ENCODE measurements at regions not wholly inside any gene's neighbourhood (a gene's known extent, or its start where the extent isn't known, plus 50 kb on each side); places are given as distances from the start of the nearest gene placed in this dataset.

DNA sequence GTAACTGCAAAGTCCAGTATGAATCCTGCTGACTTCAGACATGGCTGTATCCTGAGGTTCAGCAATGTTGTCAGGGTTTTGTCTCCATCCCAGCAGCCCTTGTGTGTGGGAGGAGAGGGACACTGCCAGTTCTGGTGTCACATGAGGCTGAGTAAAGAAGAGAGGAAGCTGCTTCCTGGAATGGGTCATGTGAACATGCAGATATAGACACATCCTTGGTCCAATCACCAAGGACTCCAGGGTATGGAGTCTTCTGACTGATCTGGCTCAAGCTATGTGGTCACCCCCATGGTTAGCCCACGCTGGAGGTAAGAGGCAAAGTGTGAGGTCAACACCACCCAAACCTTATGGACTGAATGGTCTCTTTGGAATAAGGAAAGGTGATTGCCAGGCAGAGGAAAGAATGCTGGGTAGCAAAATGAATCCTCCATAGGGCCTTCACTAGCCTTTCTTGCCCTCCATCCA lies 134.4 kb upstream of the SLC1A4 start:
- DNase-seq (ENCODE audit: low read depth in 2 of 2): no peak

- no peak for DNase-seq (ENCODE audit: low read depth in 2 of 2)
Measured at GRCh38 chr2:64857581-64858471, 131.4 kb upstream of the SLC1A4 start.

GRCh38 chr2:64858541-64859311 lies 130.5 kb upstream of the SLC1A4 start:
- DNase-seq (ENCODE audit: low read depth in 2 of 2): no peak

- DNase-seq (ENCODE audit: low read depth in 2 of 2): no peak
Measured at GRCh38 chr2:64859312-64860212, 129.6 kb upstream of the SLC1A4 start.

- no peak for DNase-seq (ENCODE audit: low read depth in 2 of 2)
Measured at GRCh38 chr2:64860276-64860885, 128.8 kb upstream of the SLC1A4 start.

DNA sequence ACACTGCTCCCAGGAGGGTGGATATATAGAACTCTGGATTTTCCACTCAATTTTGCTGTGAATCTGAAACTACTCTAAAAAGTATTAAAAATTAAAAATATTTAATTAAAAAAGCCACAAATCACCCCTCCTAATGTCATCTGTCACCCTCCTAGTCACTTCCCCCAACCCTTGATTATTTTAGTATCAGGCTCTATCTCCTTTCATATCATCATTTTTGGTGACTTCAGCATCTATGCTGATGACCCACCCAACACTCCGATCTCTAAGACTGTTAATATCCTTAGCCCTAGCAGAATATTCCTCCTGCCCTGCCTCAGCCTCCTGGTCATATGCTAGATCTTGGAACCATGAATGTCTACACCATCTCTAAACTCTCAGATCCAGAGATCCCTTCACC lies 128.3 kb upstream of the SLC1A4 start:
- no peak for DNase-seq (ENCODE audit: low read depth in 2 of 2)

DNA sequence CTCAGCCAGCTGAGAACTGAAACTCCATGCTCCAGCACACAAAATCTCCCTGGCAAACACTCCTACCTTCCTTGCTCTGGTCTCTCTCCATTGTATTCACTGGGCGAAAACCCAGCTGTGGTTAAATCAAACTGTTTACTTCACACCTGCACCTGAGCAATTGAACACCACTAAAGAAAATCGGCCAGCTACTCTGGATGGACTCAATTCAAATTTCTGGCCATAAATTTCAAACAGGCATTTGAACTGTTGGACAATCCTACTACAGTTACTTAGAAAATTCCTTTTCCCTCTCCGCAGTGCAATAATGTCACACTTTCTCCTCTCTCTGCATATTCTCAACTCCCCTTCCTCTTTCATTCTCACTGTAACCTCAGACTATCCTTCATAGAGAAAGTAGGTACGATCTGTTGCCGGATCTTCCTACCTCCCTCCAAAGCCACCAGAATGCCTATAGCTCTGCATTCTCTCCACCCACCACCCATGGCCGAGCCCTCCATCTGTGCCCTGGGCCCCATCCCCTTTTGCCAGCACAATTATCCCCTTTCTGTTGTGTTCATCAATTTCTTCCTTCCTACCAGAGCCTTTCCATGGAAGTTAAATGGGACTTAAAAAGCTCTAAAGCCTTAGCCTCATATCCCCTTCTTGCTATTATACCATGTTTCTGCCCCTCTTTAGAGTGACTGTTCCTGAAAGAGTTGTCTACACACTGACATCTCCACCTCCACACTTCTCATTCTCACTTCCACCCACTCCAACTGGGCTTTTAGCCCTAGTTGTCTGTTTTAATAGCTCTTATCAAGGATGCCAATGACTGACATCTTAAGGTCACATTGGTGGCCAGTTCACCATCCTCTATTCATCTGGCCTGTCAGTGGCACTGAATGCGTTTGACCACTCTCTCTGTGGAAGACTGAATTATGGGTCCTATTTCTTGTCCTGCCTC lies 127.5 kb upstream of the SLC1A4 start:
- no peak for DNase-seq (ENCODE audit: low read depth in 2 of 2)

GRCh38 chr2:64862623-64863022 lies 126.6 kb upstream of the SLC1A4 start:
- DNase-seq (ENCODE audit: low read depth in 2 of 2): no peak

- no peak for DNase-seq (ENCODE audit: low read depth in 2 of 2)
Measured at GRCh38 chr2:64863097-64863820, 125.9 kb upstream of the SLC1A4 start.

GRCh38 chr2:64865073-64865830 lies 123.9 kb upstream of the SLC1A4 start:
- peak; percentile 34 to 45 for DNase-seq (ENCODE audit: low read depth in 2 of 2)

GRCh38 chr2:64865831-64866345 lies 123.3 kb upstream of the SLC1A4 start:
- no peak for DNase-seq (ENCODE audit: low read depth in 2 of 2)

DNA sequence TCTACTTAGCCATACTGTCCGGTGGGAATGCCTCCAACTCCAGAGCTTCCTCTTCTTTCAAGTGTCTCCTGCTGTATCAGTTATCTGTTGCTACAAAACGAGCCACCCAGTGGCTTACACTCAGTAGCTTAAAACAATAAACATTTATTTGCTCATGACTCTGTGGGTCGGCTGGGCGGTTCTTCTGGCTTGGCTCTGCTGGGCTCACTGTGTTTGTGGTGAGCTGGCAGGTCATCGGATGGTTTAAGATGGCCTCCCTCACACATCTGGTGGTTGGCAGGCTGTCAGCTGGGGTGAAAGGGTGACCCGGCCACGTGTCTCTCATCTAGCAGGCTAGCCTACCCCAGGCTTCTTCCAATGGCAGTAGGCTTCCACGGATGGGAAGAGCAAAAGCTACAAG lies 122.4 kb upstream of the SLC1A4 start:
- DNase-seq (ENCODE audit: low read depth in 2 of 2): no peak

DNA sequence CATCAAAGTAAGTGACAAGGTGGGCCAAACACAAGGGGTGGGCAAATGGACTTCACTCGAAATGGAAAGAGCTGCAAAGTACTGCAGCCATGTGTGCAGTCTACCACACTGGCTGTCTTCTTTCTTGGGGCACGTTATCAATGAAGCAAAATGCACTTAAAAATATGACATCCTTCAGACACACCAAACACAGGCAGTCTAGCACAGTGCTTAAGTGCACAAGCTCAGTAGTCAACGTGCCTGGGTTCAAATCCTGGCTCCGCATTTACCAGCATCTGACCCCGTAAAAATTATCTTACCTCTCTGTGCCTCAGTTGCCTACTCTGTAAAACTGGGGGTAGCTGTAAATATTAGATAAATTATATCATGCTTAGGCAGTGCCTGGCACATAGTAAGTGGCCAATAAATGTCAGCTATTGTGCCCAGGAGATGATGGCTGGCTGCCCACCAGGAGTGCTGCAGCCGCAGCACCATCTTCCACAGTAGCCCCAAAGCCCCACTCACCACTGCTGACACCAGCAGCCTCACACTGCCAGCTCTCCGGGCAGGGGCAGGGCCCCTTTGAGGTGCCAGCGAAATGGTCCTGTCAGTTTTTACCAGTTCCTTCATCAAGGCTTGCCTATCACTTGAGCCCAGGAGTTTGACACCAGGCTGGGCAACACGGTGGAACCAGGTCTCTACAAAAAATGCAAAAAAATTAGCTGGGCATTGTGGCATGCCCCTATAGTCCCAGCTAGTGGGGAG lies 121.8 kb upstream of the SLC1A4 start:
- no peak for DNase-seq (ENCODE audit: low read depth in 2 of 2)

- no peak for DNase-seq (ENCODE audit: low read depth in 2 of 2)
Measured at GRCh38 chr2:64869126-64869525, 120.1 kb upstream of the SLC1A4 start.

GRCh38 chr2:64873472-64873924 lies 115.7 kb upstream of the SLC1A4 start:
- DNase-seq (ENCODE audit: low read depth in 2 of 2): peak; percentile 59 to 83

GRCh38 chr2:64874593-64874992 lies 114.6 kb upstream of the SLC1A4 start:
- DNase-seq (ENCODE audit: low read depth in 2 of 2): no peak

- DNase-seq (ENCODE audit: low read depth in 2 of 2): no peak
Measured at GRCh38 chr2:64875368-64875767, 113.8 kb upstream of the SLC1A4 start.
